GM19463 (cell line): ENCODE measurements at regions not wholly inside any gene's neighbourhood (a gene's known extent, or its start where the extent isn't known, plus 50 kb on each side); places are given as distances from the start of the nearest gene placed in this dataset.
A peak's percentile ranks its signal among the peaks of the same experiment; 100 is the strongest.
"Not testable (repeated sequence)": the region's sequence is repeated elsewhere in the genome, so short reads cannot be mapped to it uniquely, and the experiment has no call there.

ENCODE experiments used
- ATAC-seq: cut with Tn5 transposase; IDR thresholded peaks from one replicate; pipeline ENCODE4 v1.9.1; 2021; ENCODE audit warnings: mild to moderate bottlenecking, moderate library complexity; ENCODE audit not compliant: unreplicated experiment

- not testable (repeated sequence) for ATAC-seq
Measured at GRCh38 chr5:34420191-34420590, 235.9 kb upstream of the RAI14 start.

DNA sequence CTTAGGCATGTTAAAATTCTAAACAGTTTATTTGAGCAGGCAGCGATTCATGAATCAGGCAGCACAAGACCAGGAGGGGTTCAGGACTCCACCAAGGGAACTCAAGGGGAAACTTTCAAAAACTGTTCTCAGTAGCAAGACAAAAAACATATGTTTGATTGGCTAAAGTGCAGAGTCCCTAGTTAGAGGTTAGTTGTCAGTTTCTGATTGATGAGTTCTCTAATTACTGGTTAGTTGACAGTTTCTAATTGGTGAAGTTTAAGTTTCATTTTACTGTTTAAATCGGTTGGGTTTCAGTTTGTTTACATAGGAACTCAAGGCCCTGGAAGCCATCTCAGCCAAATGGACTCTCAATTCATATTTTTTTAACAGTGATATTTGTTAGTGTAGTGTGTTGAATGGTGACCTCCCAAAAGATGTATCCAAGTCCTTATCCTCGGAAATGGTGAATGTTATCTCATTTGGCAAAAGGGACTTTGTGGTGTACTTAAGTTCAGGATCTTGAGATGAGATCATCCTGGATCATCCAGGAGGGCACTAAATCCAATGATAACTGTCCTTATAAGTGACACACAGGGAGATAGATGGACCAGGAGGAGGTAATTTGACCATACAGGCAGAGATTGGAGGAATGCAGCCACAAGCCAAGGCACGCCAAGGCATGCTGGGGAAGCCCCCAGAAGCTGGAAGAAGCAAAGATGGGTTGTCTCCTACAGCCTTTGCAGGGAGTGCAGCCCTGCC lies 219.2 kb upstream of the RAI14 start:
- ATAC-seq = no peak

- ATAC-seq = no peak
Measured at GRCh38 chr5:34439601-34440000, 216.5 kb upstream of the RAI14 start.

GRCh38 chr5:34441767-34442166 lies 214.4 kb upstream of the RAI14 start:
- ATAC-seq = not testable (repeated sequence)

DNA sequence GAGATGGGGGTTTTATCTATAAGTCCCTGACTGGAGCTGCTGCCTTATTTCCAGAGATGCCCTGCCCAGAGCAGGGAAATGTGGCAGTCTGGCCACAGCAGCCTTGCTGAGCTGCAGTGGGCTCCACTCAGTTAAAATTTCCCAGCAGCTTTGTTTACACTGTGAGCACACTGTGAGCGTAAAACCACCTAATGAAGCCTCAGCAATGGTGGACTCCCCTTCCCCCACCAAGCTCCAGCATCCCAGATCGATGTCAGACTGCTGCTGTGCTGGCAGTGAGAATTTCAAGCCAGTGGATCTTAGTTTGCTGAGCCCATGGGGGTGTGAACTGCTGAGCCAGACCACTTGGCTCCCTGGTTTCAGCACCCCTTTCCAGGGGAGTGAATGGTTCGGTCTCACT lies 208.7 kb upstream of the RAI14 start:
- no peak for ATAC-seq

GRCh38 chr5:34449639-34450038 lies 206.5 kb upstream of the RAI14 start:
- no peak for ATAC-seq

- no peak for ATAC-seq
Measured at GRCh38 chr5:34450338-34450737, 205.8 kb upstream of the RAI14 start.

DNA sequence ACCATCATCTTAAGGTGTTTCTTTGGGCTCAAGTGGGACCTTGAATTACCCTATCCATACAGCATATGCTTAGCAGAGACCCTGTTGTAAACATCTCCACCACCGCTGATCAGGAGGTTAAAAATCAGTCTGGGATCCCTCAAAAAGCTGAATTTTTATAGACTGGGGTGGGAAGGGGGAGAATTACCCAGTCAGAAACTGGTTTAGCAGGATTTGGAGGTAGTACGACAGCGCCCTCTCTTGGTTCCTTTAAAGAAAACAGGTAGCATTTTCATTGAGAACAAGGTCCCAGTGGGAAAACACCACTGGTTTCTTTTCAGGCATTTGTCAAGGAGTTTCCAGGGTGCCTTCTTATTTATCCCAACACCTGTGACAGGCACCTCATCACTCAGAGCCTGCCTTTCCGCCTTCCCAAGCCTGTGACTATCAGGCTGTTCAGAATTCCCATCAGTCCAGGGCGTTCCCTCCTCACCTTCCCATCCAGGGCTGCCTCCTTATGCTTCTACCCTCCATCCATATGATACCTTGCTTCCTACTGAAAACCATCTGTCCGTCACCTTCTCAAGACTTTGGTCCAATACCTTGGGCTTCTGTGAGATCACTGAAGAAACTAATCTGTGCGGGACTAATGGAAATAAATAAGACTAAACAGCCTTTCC lies 203.8 kb upstream of the RAI14 start:
- ATAC-seq = no peak

DNA sequence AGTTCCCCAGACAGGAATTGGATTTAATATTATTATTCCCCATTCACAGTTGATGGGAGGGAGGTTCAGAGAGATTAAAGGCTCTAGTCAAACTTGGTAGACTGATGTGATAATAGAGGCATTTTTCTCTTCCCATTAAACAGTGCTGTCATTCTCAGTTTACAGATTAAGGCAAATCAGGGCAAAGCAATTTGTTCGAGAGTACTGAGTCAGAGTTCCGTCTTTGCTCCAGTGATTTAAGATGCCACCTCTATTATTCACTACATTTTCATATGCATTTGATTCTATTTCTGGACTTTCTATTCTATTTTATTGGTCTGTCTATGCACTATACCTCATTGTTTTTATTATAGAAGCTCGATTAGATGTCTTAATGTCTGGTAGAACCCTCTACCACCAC lies 201.0 kb upstream of the RAI14 start:
- ATAC-seq = no peak

- no peak for ATAC-seq
Measured at GRCh38 chr5:34459908-34460307, 196.2 kb upstream of the RAI14 start.

- no peak for ATAC-seq
Measured at GRCh38 chr5:34460496-34460895, 195.6 kb upstream of the RAI14 start.

DNA sequence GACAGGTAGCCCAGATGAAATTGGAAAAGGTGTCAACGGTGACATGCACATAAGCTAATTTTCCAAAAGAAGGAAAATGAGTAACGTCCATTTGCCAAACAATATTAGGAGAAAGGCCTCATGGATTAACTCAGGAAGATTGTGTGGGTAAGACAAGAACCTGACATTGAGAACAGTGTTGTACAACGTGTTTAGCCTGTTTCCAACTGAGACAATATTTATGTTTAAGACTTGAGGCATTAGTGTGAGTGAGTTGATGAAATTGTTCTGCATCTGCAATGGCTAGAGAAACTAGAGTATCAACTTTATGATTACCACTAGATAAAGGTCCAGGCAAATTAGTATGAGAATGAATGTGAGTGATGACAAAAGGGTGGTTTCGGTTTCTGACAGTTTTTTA lies 191.3 kb upstream of the RAI14 start:
- ATAC-seq = no peak

GRCh38 chr5:34465301-34465700 lies 190.8 kb upstream of the RAI14 start:
- not testable (repeated sequence) for ATAC-seq

- not testable (repeated sequence) for ATAC-seq
Measured at GRCh38 chr5:34466519-34467388, 189.4 kb upstream of the RAI14 start.

DNA sequence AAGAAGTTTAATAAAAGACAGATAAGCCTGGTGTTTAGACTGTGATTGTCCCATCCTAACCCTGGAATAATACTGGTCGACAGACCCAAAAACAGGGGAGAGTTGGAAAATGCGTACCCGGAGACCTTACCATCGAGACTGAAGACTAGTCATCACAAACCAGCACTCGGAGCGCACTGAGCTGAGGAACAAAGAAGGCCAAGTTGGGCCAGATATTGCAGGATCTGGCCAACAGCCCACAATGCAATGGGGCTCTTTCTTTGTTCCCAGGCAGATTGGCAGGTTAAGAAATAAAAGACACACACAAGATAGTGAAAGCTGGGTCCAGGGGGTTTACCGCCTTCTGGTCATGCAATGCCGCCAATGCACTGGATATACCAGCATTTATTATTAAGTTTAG lies 188.7 kb upstream of the RAI14 start:
- ATAC-seq = no peak

DNA sequence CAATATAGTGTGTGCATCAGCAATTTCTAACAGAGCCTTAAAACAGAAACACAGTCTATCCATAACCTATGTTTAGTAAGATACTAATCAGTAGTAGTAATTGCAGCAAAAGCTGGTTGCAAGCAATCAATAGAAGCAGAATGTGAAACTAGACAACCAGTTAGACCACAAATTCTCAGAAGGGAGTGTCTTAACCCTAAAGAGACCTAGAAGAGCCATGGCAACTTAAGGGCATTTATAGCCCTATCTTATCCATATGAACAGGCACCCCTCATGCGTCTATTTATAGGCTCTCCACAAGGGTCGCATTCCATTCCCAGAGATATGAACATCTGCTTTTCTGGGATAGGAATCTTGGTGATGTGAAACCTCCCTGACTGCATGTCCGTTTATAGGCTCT lies 188.1 kb upstream of the RAI14 start:
- ATAC-seq = peak; percentile 68

GRCh38 chr5:34469971-34470370 lies 186.2 kb upstream of the RAI14 start:
- no peak for ATAC-seq

- peak; percentile 69 for ATAC-seq
Measured at GRCh38 chr5:34474573-34475021, 181.5 kb upstream of the RAI14 start.

- ATAC-seq = no peak
Measured at GRCh38 chr5:34475249-34475966, 180.7 kb upstream of the RAI14 start.

DNA sequence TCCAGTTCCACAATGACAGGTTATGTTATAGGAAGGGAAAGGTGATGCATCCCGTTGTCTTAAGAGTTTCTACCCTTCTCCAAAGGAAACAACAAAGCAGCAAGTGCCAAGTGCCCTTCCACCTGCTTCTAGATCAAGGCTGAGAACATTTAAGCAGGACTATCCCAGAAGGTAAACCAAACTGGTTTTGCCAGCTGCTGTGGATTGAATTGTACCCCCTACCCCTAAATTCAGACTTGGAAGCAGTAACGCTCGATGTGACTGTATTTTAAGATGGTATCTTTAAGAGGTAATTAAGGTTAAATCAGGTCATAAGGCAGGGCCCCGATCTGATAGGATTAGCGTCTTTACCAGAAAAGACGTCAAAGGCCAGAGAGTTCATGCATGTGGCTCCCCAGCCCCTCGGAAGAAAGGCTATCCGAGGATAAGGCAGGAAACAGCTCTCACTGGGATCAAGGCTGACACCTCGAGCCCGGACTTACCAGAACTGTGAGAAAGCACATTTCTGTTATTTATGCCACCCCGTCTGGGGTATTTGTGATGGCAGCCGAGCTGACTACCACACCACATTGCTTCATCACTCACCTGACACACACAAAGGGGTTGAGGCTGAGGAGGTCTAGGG lies 179.1 kb upstream of the RAI14 start:
- no peak for ATAC-seq
